NCI-H2171 (cell line): ENCODE measurements at regions not wholly inside any gene's neighbourhood (a gene's known extent, or its start where the extent isn't known, plus 50 kb on each side); places are given as distances from the start of the nearest gene placed in this dataset.
"Not testable (repeated sequence)": the region's sequence is repeated elsewhere in the genome, so short reads cannot be mapped to it uniquely, and the experiment has no call there.

ENCODE experiments used
- DNase-seq: peaks from one replicate; lab custom pipeline; 2025; lab: John Stamatoyannopoulos, UW

GRCh38 chr7:46755120-46756034, 826.5 kb downstream of the TNS3 start:
- no peak for DNase-seq

GRCh38 chr7:46754140-46754720, 827.7 kb downstream of the TNS3 start:
- DNase-seq = no peak

- DNase-seq = no peak
Measured at GRCh38 chr7:46753662-46754061, 828.2 kb downstream of the TNS3 start.

- DNase-seq = no peak
Measured at GRCh38 chr7:46752881-46753366, 829.0 kb downstream of the TNS3 start.

GRCh38 chr7:46751927-46752723, 829.8 kb downstream of the TNS3 start:
- DNase-seq = not testable (repeated sequence)

GRCh38 chr7:46751471-46751870, 830.4 kb upstream of the IGFBP3 start:
- DNase-seq = no peak

- DNase-seq = no peak
Measured at GRCh38 chr7:46750321-46750865, 829.3 kb upstream of the IGFBP3 start.

- DNase-seq = no peak
Measured at GRCh38 chr7:46747869-46748576, 827.0 kb upstream of the IGFBP3 start.

- no peak for DNase-seq
Measured at GRCh38 chr7:46746695-46747687, 825.9 kb upstream of the IGFBP3 start.

- DNase-seq = no peak
Measured at GRCh38 chr7:46745707-46746090, 824.6 kb upstream of the IGFBP3 start.

- no peak for DNase-seq
Measured at GRCh38 chr7:46744957-46745706, 824.1 kb upstream of the IGFBP3 start.

GRCh38 chr7:46742601-46743000, 821.5 kb upstream of the IGFBP3 start:
- no peak for DNase-seq

- no peak for DNase-seq
Measured at GRCh38 chr7:46741938-46742540, 821.0 kb upstream of the IGFBP3 start.

- no peak for DNase-seq
Measured at GRCh38 chr7:46741181-46741580, 820.1 kb upstream of the IGFBP3 start.

- DNase-seq = no peak
Measured at GRCh38 chr7:46739518-46740234, 818.6 kb upstream of the IGFBP3 start.

- DNase-seq = no peak
Measured at GRCh38 chr7:46738796-46739195, 817.7 kb upstream of the IGFBP3 start.

GRCh38 chr7:46738165-46738564, 817.1 kb upstream of the IGFBP3 start:
- no peak for DNase-seq

GRCh38 chr7:46725838-46726237, 804.8 kb upstream of the IGFBP3 start:
- DNase-seq = no peak

- no peak for DNase-seq
Measured at GRCh38 chr7:46725136-46725535, 804.1 kb upstream of the IGFBP3 start.
